ENCODE measurements at regions not wholly inside any gene's neighbourhood (a gene's known extent, or its start where the extent isn't known, plus 50 kb on each side); places are given as distances from the start of the nearest gene placed in this dataset.

- DNase-seq (ENCODE audit: low read depth), result no peak
Observed at GRCh38 chr1:177476676-177477075, 305.9 kb downstream of the BRINP2 start.

- no peak for DNase-seq (ENCODE audit: low read depth)
Observed at GRCh38 chr1:177472567-177472966, 301.8 kb downstream of the BRINP2 start.

- no peak for DNase-seq (ENCODE audit: low read depth)
Observed at GRCh38 chr1:177471244-177471643, 300.5 kb downstream of the BRINP2 start.

- no peak for DNase-seq (ENCODE audit: low read depth)
Observed at GRCh38 chr1:177469519-177469918, 298.8 kb downstream of the BRINP2 start.

GRCh38 chr1:177466286-177466685 lies 295.5 kb downstream of the BRINP2 start:
- no peak for DNase-seq (ENCODE audit: low read depth)

GRCh38 chr1:177464686-177465085 lies 293.9 kb downstream of the BRINP2 start:
- DNase-seq (ENCODE audit: low read depth), result no peak

- DNase-seq (ENCODE audit: low read depth), result no peak
Observed at GRCh38 chr1:177451191-177451590, 280.4 kb downstream of the BRINP2 start.

- no peak for DNase-seq (ENCODE audit: low read depth)
Observed at GRCh38 chr1:177448652-177449357, 278.0 kb downstream of the BRINP2 start.

- no peak for DNase-seq (ENCODE audit: low read depth)
Observed at GRCh38 chr1:177448036-177448615, 277.4 kb downstream of the BRINP2 start.

GRCh38 chr1:177444997-177445746 lies 274.4 kb downstream of the BRINP2 start:
- DNase-seq (ENCODE audit: low read depth), result no peak

- no peak for DNase-seq (ENCODE audit: low read depth)
Observed at GRCh38 chr1:177443003-177443402, 272.2 kb downstream of the BRINP2 start.

- DNase-seq (ENCODE audit: low read depth), result no peak
Observed at GRCh38 chr1:177442584-177442983, 271.8 kb downstream of the BRINP2 start.

- no peak for DNase-seq (ENCODE audit: low read depth)
Observed at GRCh38 chr1:177441281-177441680, 270.5 kb downstream of the BRINP2 start.

- DNase-seq (ENCODE audit: low read depth), result no peak
Observed at GRCh38 chr1:177440821-177441220, 270.1 kb downstream of the BRINP2 start.

- no peak for DNase-seq (ENCODE audit: low read depth)
Observed at GRCh38 chr1:177439301-177439700, 268.5 kb downstream of the BRINP2 start.

- no peak for DNase-seq (ENCODE audit: low read depth)
Observed at GRCh38 chr1:177435364-177435763, 264.6 kb downstream of the BRINP2 start.

- no peak for DNase-seq (ENCODE audit: low read depth)
Observed at GRCh38 chr1:177432897-177433296, 262.1 kb downstream of the BRINP2 start.

- no peak for DNase-seq (ENCODE audit: low read depth)
Observed at GRCh38 chr1:177431123-177431522, 260.4 kb downstream of the BRINP2 start.

GRCh38 chr1:177429234-177429633 lies 258.5 kb downstream of the BRINP2 start:
- no peak for DNase-seq (ENCODE audit: low read depth)

- DNase-seq (ENCODE audit: low read depth), result no peak
Observed at GRCh38 chr1:177427811-177428210, 257.1 kb downstream of the BRINP2 start.

- DNase-seq (ENCODE audit: low read depth), result no peak
Observed at GRCh38 chr1:177426497-177426896, 255.7 kb downstream of the BRINP2 start.

GRCh38 chr1:177425199-177425598 lies 254.4 kb downstream of the BRINP2 start:
- DNase-seq (ENCODE audit: low read depth), result no peak

- DNase-seq (ENCODE audit: low read depth), result no peak
Observed at GRCh38 chr1:177424744-177425143, 254.0 kb downstream of the BRINP2 start.
